Progenitor cell of endocrine pancreas (in vitro differentiated cells): ENCODE measurements at regions not wholly inside any gene's neighbourhood (a gene's known extent, or its start where the extent isn't known, plus 50 kb on each side); places are given as distances from the start of the nearest gene placed in this dataset.

Experiments
- DNase-seq: peaks from one replicate; pipeline ENCODE4 v3.0.0; 2021; ENCODE audit warnings: low spot score; ENCODE audit not compliant: unreplicated experiment
- H3K27ac Mint-ChIP-seq: 2 replicates; pipeline ENCODE4 v1.8.0; 2021; ENCODE audit warnings: mild to moderate bottlenecking, moderate library complexity, mixed read lengths
- H3K27me3 Mint-ChIP-seq: 2 replicates; pipeline ENCODE4 v1.8.0; 2021; ENCODE audit warnings: mixed read lengths
- H3K36me3 Mint-ChIP-seq: 2 replicates; pipeline ENCODE4 v1.8.0; 2022; ENCODE audit warnings: mixed read lengths; ENCODE audit not compliant: insufficient read depth
- H3K4me1 Mint-ChIP-seq: 2 replicates; pipeline ENCODE4 v1.8.0; 2021; ENCODE audit warnings: low read depth, mixed read lengths
- H3K4me3 Mint-ChIP-seq: 2 replicates; pipeline ENCODE4 v1.8.0; 2021; ENCODE audit warnings: low read depth, mild to moderate bottlenecking, moderate library complexity, mixed read lengths
- H3K9me3 Mint-ChIP-seq: 2 replicates; pipeline ENCODE4 v1.8.0; 2021; ENCODE audit warnings: low read depth, mixed read lengths
- CTCF ChIP-seq: fragments of 200-600 bp; sonication (generic); IDR thresholded peaks from one replicate; pipeline ENCODE4 v1.5.0; 2021; ENCODE audit warnings: antibody characterized with exemption, mild to moderate bottlenecking; ENCODE audit not compliant: unreplicated experiment

GRCh38 chr2:238986491-238987351 lies 138.8 kb downstream of the TWIST2 start:
- no peak for DNase-seq
- H3K9me3 Mint-ChIP-seq = peaks cover 6% of the 10 kb centered on the region
- no peaks in the 10 kb centered on the region for H3K36me3 Mint-ChIP-seq
- H3K4me1 Mint-ChIP-seq = no peaks in the 10 kb centered on the region
- no peak overlapping the region for H3K27ac Mint-ChIP-seq
- TF ChIP-seq CTCF = no peak
- no peak overlapping the region for H3K4me3 Mint-ChIP-seq
- peaks cover 2% of the 10 kb centered on the region for H3K27me3 Mint-ChIP-seq

GRCh38 chr2:238987352-238987981 lies 139.6 kb downstream of the TWIST2 start:
- Mint-ChIP-seq H3K36me3 (no peaks in the 10 kb centered on the region), H3K27me3 (peaks cover 2% of the 10 kb centered on the region), H3K27ac (no peak overlapping the region), H3K4me1 (no peaks in the 10 kb centered on the region), H3K4me3 (no peak overlapping the region), H3K9me3 (peaks cover 6% of the 10 kb centered on the region)
- no peak for DNase-seq
- TF ChIP-seq CTCF = no peak

- H3K27me3 Mint-ChIP-seq = peaks cover 2% of the 10 kb centered on the region
- no peaks in the 10 kb centered on the region for H3K4me1 Mint-ChIP-seq
- H3K9me3 Mint-ChIP-seq = peaks cover 6% of the 10 kb centered on the region
- H3K36me3 Mint-ChIP-seq = no peaks in the 10 kb centered on the region
- H3K4me3 Mint-ChIP-seq = no peak overlapping the region
- DNase-seq = no peak
- no peak overlapping the region for H3K27ac Mint-ChIP-seq
- no peak for TF ChIP-seq CTCF
These were observed 140.2 kb downstream of the TWIST2 start for GRCh38 chr2:238988105-238988504.

GRCh38 chr2:238988752-238989151 lies 140.9 kb downstream of the TWIST2 start:
- peaks cover 2% of the 10 kb centered on the region for H3K27me3 Mint-ChIP-seq
- no peak overlapping the region for H3K27ac Mint-ChIP-seq
- H3K4me3 Mint-ChIP-seq = no peak overlapping the region
- H3K4me1 Mint-ChIP-seq = no peaks in the 10 kb centered on the region
- DNase-seq = no peak
- H3K9me3 Mint-ChIP-seq = peaks cover 7% of the 10 kb centered on the region
- TF ChIP-seq CTCF = no peak
- no peaks in the 10 kb centered on the region for H3K36me3 Mint-ChIP-seq

GRCh38 chr2:238989484-238989883 lies 141.6 kb downstream of the TWIST2 start:
- Mint-ChIP-seq H3K4me1 (no peaks in the 10 kb centered on the region), H3K9me3 (peaks cover 14% of the 10 kb centered on the region), H3K27ac (no peak overlapping the region), H3K36me3 (no peaks in the 10 kb centered on the region), H3K4me3 (no peak overlapping the region), H3K27me3 (peaks cover 2% of the 10 kb centered on the region)
- no peak for DNase-seq
- TF ChIP-seq CTCF = no peak
